ENCODE measurements at regions not wholly inside any gene's neighbourhood (a gene's known extent, or its start where the extent isn't known, plus 50 kb on each side); places are given as distances from the start of the nearest gene placed in this dataset.

GRCh38 chr2:5825686-5826085, 133.5 kb downstream of the SOX11 start:
- TF ChIP-seq ZNF33A (CRISPR knock-in tag; IDR thresholded peaks at IDR 0.05; ENCODE audit: borderline replicate concordance) (no peak), WIZ (CRISPR knock-in tag; IDR thresholded peaks at IDR 0.05) (no peak), POLR2A (IDR thresholded peaks at IDR 0.05; ENCODE audit: insufficient read depth in 1 of 2, low read depth in 2 of 2, low read length in 2 of 2) (no peak), THRA (CRISPR knock-in tag; IDR thresholded peaks at IDR 0.05; ENCODE audit: borderline replicate concordance) (no peak), KLF16 (CRISPR knock-in tag; IDR thresholded peaks at IDR 0.05) (no peak), ADNP (CRISPR knock-in tag; IDR thresholded peaks at IDR 0.05) (no peak), AHR (CRISPR knock-in tag; IDR thresholded peaks at IDR 0.05) (no peak), ZNF777 (CRISPR knock-in tag; IDR thresholded peaks at IDR 0.05) (no peak), GTF2F1 (IDR thresholded peaks at IDR 0.05; ENCODE audit: low read length) (no peak), JUND (CRISPR knock-in tag; IDR thresholded peaks at IDR 0.05) (no peak), RAD21 (CRISPR knock-in tag; IDR thresholded peaks at IDR 0.05) (no peak)
- TF ChIP-seq, protein P1, sequence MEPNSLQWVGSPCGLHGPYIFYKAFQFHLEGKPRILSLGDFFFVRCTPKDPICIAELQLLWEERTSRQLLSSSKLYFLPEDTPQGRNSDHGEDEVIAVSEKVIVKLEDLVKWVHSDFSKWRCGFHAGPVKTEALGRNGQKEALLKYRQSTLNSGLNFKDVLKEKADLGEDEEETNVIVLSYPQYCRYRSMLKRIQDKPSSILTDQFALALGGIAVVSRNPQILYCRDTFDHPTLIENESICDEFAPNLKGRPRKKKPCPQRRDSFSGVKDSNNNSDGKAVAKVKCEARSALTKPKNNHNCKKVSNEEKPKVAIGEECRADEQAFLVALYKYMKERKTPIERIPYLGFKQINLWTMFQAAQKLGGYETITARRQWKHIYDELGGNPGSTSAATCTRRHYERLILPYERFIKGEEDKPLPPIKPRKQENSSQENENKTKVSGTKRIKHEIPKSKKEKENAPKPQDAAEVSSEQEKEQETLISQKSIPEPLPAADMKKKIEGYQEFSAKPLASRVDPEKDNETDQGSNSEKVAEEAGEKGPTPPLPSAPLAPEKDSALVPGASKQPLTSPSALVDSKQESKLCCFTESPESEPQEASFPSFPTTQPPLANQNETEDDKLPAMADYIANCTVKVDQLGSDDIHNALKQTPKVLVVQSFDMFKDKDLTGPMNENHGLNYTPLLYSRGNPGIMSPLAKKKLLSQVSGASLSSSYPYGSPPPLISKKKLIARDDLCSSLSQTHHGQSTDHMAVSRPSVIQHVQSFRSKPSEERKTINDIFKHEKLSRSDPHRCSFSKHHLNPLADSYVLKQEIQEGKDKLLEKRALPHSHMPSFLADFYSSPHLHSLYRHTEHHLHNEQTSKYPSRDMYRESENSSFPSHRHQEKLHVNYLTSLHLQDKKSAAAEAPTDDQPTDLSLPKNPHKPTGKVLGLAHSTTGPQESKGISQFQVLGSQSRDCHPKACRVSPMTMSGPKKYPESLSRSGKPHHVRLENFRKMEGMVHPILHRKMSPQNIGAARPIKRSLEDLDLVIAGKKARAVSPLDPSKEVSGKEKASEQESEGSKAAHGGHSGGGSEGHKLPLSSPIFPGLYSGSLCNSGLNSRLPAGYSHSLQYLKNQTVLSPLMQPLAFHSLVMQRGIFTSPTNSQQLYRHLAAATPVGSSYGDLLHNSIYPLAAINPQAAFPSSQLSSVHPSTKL (CRISPR knock-in tag; IDR thresholded peaks at IDR 0.05), result no peak
- TF ChIP-seq, protein P2, sequence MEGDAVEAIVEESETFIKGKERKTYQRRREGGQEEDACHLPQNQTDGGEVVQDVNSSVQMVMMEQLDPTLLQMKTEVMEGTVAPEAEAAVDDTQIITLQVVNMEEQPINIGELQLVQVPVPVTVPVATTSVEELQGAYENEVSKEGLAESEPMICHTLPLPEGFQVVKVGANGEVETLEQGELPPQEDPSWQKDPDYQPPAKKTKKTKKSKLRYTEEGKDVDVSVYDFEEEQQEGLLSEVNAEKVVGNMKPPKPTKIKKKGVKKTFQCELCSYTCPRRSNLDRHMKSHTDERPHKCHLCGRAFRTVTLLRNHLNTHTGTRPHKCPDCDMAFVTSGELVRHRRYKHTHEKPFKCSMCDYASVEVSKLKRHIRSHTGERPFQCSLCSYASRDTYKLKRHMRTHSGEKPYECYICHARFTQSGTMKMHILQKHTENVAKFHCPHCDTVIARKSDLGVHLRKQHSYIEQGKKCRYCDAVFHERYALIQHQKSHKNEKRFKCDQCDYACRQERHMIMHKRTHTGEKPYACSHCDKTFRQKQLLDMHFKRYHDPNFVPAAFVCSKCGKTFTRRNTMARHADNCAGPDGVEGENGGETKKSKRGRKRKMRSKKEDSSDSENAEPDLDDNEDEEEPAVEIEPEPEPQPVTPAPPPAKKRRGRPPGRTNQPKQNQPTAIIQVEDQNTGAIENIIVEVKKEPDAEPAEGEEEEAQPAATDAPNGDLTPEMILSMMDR (CRISPR knock-in tag; IDR thresholded peaks at IDR 0.05), result no peak

All from HepG2 (cell line).